KMS-11 (cell line): ENCODE measurements at regions not wholly inside any gene's neighbourhood (a gene's known extent, or its start where the extent isn't known, plus 50 kb on each side); places are given as distances from the start of the nearest gene placed in this dataset.

Experiments used
- H2AFZ ChIP-seq: fragments of 200-600 bp; sonication (generic); 2 replicates; pipeline ENCODE4 v1.6.1; 2016; ENCODE audit warnings: antibody characterized with exemption, mixed run types, low read depth
- H3K27ac ChIP-seq: fragments of 200-600 bp; sonication (generic); 2 replicates; pipeline ENCODE4 v1.6.1; 2016; ENCODE audit warnings: mild to moderate bottlenecking, mixed run types
- H3K27me3 ChIP-seq: fragments of 200-600 bp; sonication (generic); 2 replicates; pipeline ENCODE4 v1.6.1; 2017; ENCODE audit warnings: mild to moderate bottlenecking, low read depth, mixed run types, moderate library complexity; ENCODE audit not compliant: insufficient read depth
- H3K36me3 ChIP-seq: fragments of 200-600 bp; sonication (generic); 2 replicates; pipeline ENCODE4 v1.6.1; 2017; ENCODE audit warnings: mild to moderate bottlenecking, mixed run types; ENCODE audit not compliant: insufficient read depth
- H3K4me1 ChIP-seq: fragments of 200-600 bp; sonication (generic); 2 replicates; pipeline ENCODE4 v1.6.1; 2016; ENCODE audit warnings: mild to moderate bottlenecking, low read depth, mixed run types; ENCODE audit not compliant: poor library complexity, severe bottlenecking
- H3K4me2 ChIP-seq: fragments of 200-600 bp; sonication (generic); 2 replicates; pipeline ENCODE4 v1.7.0; 2016; ENCODE audit warnings: mild to moderate bottlenecking, mixed run types
- H3K4me3 ChIP-seq: fragments of 200-600 bp; sonication (generic); IDR thresholded peaks from 2 replicates; pipeline ENCODE4 v1.6.1; 2017; ENCODE audit warnings: low read depth, low read length, mixed read lengths; ENCODE audit not compliant: insufficient read depth
- H3K79me2 ChIP-seq: fragments of 200-600 bp; sonication (generic); 2 replicates; pipeline ENCODE4 v1.6.1; 2016; ENCODE audit warnings: low read depth, mixed run types; ENCODE audit not compliant: insufficient read depth
- H3K9ac ChIP-seq: fragments of 200-600 bp; sonication (generic); 2 replicates; pipeline ENCODE4 v1.6.1; 2016; ENCODE audit warnings: mild to moderate bottlenecking, mixed run types
- H4K20me1 ChIP-seq: fragments of 200-600 bp; sonication (generic); 2 replicates; pipeline ENCODE4 v1.6.1; 2016; ENCODE audit warnings: mild to moderate bottlenecking, mixed run types; ENCODE audit not compliant: insufficient read depth
- TF ChIP-seq, protein P1 (sequence below): fragments of 200-600 bp; sonication (generic); conservative IDR thresholded peaks from 2 replicates; pipeline ENCODE4 v1.6.1; 2017; ENCODE audit warnings: low read depth, mild to moderate bottlenecking, antibody characterized with exemption, low read length, moderate library complexity, mixed read lengths

DNA sequence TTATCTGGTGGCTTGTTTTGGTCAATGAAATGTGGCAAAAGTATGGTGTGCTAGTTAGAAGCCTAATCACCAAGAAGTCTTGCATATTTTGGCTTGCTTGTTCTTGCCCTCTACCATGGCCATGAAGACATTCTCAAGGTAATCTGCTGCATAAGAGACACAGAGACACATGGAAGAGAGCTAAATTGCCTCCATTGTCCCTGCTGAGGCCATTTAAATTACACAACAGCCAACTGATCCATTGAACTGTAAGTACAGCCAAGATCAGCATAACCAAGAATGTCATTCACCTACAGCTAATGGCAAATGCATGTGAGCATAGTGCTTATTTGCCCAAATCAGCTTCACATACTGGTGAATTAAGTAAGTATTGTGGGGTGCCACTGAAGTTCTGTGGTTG, 603.8 kb downstream of the FRK start:
- Histone ChIP-seq H3K4me3 (no peak overlapping the region), H3K27me3 (no peaks in the 10 kb centered on the region), H3K79me2 (no peaks in the 10 kb centered on the region), H3K27ac (no peak overlapping the region), H3K4me2 (no peak overlapping the region), H3K9ac (no peak overlapping the region), H2AFZ (no peak overlapping the region), H4K20me1 (no peaks in the 10 kb centered on the region), H3K36me3 (no peaks in the 10 kb centered on the region), H3K4me1 (no peaks in the 10 kb centered on the region)
- TF ChIP-seq, protein P1, sequence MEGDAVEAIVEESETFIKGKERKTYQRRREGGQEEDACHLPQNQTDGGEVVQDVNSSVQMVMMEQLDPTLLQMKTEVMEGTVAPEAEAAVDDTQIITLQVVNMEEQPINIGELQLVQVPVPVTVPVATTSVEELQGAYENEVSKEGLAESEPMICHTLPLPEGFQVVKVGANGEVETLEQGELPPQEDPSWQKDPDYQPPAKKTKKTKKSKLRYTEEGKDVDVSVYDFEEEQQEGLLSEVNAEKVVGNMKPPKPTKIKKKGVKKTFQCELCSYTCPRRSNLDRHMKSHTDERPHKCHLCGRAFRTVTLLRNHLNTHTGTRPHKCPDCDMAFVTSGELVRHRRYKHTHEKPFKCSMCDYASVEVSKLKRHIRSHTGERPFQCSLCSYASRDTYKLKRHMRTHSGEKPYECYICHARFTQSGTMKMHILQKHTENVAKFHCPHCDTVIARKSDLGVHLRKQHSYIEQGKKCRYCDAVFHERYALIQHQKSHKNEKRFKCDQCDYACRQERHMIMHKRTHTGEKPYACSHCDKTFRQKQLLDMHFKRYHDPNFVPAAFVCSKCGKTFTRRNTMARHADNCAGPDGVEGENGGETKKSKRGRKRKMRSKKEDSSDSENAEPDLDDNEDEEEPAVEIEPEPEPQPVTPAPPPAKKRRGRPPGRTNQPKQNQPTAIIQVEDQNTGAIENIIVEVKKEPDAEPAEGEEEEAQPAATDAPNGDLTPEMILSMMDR: no peak

DNA sequence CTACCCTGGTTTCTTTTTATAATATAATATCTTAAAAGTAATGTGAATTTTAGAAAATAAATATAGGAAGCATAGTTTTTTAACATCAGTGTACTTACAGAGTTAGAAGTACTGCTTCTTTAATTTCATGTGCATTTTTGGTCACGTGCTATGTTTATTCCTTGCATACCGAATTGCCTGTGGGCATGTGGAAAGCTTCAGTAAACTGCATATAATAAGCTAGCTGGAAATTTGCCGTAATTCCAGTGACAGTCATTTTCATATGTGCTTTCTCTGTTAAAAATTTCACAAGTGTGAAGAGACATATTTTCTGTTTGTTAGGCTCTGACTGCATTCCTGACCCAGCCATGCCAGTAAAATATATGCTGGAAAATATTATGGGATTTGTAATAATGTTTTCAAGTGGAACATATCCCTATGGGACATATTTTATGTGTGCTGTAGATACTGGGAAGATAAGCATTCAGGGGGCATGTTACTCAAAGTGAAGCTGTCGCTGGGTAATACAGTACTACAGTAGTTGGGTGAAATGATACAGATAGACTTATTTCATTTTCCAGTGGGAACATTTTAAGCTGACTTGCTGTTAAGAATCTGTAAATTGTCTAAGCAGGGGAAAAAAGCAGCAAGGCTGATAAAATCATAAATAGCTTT, 616.7 kb downstream of the FRK start:
- Histone ChIP-seq H3K4me2 (no peak overlapping the region), H3K4me3 (no peak overlapping the region), H3K27ac (no peak overlapping the region), H3K4me1 (no peaks in the 10 kb centered on the region), H3K79me2 (no peaks in the 10 kb centered on the region), H3K27me3 (no peaks in the 10 kb centered on the region), H2AFZ (no peak overlapping the region), H4K20me1 (no peaks in the 10 kb centered on the region), H3K36me3 (no peaks in the 10 kb centered on the region), H3K9ac (no peak overlapping the region)
- TF ChIP-seq, protein P1: no peak

DNA sequence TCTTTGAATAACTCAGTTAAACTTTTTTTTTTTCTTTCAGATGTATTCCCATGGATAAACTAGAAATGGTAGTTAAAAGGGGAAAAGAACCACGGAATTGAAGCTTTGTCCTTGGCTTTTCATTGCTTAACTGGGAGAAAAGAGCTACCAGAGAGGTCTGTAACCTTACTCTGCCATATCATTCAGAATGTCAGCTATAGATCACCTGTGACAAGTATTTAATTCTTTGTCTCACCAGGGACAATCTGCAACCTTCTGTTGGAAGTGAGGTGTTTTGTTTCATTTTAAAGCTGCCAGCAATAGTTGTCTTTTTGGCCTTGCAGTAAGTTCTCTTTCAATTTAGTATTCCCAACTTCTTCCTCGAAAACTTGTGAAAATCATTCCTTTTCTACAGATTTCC, 618.4 kb downstream of the FRK start:
- H3K36me3 ChIP-seq: no peaks in the 10 kb centered on the region
- H3K4me1 ChIP-seq: no peaks in the 10 kb centered on the region
- no peaks in the 10 kb centered on the region for H3K27me3 ChIP-seq
- H3K4me3 ChIP-seq: no peak overlapping the region
- no peaks in the 10 kb centered on the region for H3K79me2 ChIP-seq
- H3K4me2 ChIP-seq: no peak overlapping the region
- TF ChIP-seq, protein P1: no peak
- no peak overlapping the region for H2AFZ ChIP-seq
- no peaks in the 10 kb centered on the region for H4K20me1 ChIP-seq
- no peak overlapping the region for H3K9ac ChIP-seq
- no peak overlapping the region for H3K27ac ChIP-seq

DNA sequence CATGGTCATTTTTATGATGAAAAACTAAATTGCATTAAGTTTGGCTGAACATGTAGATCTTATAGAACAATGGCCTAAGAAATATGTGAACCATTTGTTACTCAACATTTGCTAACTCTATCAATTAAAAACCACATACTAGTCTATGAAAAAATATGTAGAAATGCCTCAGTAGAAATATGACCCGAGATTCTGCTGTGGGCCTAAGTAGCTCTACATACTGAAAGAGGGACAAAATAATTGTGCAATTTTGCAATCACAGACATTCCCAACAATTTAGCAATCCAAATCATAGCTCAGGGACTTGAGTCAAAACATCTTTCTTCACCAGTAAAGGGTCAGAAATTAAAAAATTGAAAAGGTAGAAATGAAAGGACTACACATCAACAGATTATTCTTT, 619.0 kb downstream of the FRK start:
- no peaks in the 10 kb centered on the region for H3K36me3 ChIP-seq
- H3K9ac ChIP-seq: no peak overlapping the region
- no peaks in the 10 kb centered on the region for H3K79me2 ChIP-seq
- H3K27me3 ChIP-seq: no peaks in the 10 kb centered on the region
- H3K4me3 ChIP-seq: no peak overlapping the region
- H4K20me1 ChIP-seq: no peaks in the 10 kb centered on the region
- H3K4me1 ChIP-seq: no peaks in the 10 kb centered on the region
- no peak overlapping the region for H2AFZ ChIP-seq
- no peak overlapping the region for H3K27ac ChIP-seq
- TF ChIP-seq, protein P1: no peak
- H3K4me2 ChIP-seq: no peak overlapping the region
